NAMALWA (cell line): ENCODE measurements at regions not wholly inside any gene's neighbourhood (a gene's known extent, or its start where the extent isn't known, plus 50 kb on each side); places are given as distances from the start of the nearest gene placed in this dataset.
"Not testable (repeated sequence)": the region's sequence is repeated elsewhere in the genome, so short reads cannot be mapped to it uniquely, and the experiment has no call there.

ENCODE experiments used
- DNase-seq: peaks from one replicate; pipeline ENCODE4 v3.0.0-alpha.2; 2015; ENCODE audit warnings: low spot score

DNA sequence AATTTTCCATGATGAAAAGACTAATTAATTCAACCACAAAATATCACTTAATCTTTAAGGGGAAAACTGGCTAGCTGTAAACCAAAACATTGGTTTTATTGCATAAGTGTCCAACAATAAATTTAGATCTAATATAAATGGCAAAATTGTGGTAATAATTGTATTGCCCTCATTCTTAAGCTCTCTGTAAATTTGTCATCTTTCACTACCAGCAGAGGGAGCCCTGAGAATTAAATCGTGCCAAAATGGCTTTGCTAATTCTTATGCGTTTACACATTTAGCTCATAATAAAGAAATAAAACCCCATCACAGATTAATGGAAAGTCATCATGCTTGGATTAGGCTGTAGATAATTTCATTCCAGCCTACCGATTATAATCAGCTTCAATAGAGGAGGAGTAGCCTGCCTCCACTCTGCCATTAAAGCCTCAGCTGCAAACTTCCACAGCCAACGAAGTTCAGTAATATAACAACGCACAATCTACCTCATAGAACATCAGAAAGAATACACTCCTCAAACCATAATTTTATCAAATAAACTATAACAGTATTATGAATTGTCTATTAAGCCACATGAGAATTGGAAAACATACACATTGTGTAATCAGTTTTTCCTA, 70.0 kb upstream of the ATP5MC3 start:
- DNase-seq: peak; percentile 72

DNA sequence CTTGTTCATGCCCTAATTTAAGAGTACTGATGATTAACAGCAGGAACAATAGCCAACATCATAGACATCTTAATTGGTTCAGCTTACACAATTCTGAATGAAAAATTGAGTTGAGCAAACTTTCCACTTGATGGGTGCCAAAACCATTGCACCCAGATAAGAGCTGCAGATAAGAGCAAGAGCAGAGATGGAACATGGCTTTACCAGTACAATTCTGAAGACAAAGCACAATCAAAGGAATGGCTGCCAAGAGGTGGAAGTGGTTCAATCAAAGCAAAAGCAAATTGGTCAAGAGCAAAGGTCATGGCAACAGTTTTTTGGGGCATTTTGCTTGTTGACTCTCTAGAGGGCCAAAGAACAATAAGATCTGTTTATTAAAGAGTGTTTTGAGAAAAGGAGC, 65.6 kb upstream of the ATP5MC3 start:
- DNase-seq: no peak

DNA sequence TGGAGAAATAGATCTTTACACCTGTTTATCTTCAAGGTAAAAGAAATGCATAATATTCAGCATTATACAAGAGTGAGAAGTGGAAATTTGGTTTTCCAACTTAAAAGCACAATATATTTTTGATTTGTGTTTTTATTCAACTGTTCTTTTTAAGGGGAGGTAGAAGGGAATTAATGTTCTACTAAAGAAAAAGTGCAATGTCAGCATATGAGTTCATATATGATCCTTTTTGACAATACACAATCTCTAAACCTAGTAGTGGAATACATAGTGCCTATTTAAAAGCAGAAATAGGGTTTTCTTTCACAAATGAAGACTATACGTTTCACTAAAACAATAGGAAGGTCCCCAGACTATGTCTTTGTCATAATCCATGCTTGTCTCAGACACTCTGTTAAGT, 63.2 kb upstream of the ATP5MC3 start:
- no peak for DNase-seq

DNA sequence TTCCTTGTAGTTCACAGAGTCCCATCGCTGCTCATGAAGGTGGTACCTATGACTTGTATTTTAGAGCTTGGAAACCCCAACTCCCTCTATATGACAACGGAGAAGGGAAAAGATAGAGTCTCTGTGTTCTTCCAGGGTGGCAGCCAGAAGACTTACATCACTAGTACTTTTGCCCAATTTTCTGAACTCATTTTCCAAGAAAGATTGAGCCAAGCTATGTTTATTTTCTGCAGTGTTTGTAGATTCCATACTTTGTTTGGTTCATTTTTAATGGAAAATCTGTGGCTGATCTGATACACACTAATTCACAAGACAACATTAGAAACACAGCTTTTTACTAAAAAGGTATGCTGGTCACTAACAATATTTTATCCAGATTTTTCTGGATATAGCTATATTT, 60.2 kb upstream of the ATP5MC3 start:
- DNase-seq: no peak

DNA sequence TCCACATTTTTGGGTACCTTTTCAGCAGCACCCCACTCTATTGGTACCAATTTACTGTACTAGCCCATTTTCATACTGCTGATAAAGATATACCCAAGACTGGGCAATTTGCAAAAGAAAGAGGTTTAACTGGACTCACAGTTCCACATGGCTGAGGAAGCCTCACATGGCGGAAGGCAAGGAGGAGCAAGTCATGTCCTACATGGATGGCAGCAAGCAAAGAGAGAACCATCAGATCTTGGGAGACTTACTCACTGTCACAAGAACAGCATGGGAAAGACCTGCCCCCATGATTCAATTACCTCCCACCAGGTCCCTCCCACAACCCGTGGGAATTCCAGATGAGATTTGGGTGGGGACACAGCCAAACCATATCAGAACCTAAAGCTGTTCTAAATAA, 58.5 kb upstream of the ATP5MC3 start:
- not testable (repeated sequence) for DNase-seq

DNA sequence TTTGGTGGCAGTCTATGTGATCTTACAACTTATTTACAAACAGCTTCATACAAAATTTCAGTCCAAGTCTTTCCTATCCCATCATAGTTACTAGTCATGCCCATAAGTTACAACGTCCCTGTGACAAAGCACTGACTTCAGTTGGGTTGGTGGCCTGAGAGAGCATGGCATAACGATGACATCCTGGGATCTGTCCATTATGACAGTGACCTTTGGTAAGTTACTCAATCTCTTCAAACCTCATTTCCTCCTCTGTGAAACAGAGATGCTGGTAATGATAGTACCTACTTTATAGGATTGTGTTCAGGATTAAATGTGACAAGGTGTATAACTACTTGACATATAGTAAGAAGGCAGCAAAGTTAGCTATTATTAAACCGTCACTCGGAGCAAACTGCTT, 55.4 kb upstream of the ATP5MC3 start:
- no peak for DNase-seq

DNA sequence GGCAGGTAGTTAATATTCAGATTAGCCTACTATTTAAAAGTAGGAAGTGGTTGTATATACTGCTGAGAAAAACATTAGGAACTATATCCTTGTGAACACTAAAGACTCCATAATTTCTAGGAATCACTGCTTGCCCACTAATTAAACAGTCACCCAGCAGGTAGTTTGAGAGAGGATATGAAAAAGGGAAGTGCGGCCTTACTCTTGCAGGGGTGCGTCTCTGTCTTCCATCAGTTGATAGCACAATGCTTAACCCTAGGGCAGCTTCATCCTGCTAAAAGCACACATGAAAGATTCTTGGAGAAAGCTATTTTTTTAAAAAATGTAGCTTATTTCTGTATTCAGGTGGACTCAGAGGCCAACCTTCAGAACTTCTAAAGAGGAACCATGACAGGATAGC, 53.1 kb upstream of the ATP5MC3 start:
- peak; percentile 9 for DNase-seq

DNA sequence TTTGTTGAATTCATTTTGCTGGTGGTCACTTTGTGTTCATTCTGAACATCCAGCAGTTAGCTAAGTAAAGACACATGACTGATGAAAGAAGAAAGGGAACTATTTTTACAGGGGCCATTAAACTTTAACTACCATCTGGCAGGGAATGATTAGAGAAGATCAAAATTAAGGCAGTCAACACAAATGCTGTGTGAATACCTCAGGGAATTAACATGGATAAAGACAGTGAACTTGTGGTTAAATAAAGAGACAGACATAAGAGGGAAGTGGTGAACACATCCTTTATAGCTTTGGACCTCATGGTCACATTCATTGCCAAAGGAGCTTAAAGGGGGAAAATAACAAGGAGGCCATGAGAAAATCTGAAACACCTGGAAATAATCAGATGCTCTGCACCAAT, 52.6 kb upstream of the ATP5MC3 start:
- no peak for DNase-seq

DNA sequence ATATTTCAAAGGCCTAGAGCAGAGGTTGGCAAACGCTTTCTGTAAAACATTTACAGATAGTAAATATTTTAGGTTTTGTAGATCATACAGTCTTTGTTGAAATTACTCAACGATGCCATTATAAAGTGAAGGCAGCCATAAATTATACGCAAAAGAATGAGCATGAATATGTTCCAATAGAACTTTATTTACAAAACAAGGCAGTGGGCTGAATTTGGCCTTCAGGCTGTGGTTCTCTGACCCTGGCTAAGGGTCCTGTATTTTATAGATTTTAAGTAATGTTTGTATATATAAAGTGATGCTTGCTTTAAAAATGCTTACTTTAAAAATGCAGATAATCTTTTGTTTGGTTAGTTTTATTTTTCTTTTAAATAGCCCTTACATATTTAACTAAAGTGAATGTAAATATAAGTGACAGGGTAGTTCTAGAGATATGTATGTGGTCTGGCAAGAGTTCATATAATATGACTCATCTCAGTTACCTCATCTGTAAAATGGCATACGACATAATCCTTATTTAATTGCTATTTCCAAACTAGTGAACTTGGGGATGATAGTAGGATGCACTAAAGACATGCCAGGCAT, 51.7 kb upstream of the ATP5MC3 start:
- no peak for DNase-seq
